ENCODE measurements at regions not wholly inside any gene's neighbourhood (a gene's known extent, or its start where the extent isn't known, plus 50 kb on each side); places are given as distances from the start of the nearest gene placed in this dataset.

DNA sequence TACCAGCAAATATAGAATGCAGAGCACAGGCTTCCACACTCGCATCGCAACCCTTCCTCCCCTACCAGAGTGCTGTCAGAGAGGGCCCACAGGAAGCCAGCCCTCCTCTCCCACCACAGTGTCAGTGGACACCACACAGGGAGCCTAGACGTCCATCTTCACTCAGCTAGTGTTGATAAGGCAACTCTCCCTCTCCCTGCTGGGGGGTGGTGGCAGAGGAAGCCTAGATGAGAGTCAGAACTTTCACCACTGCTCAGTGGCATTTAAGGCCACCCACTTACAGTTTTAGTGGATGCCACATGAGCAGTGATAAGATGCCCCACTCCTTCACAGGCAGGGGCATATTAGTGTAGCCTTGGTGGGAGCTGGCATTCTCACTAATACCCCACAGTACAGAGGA, 109.8 kb upstream of the UBE3A start:
- Histone ChIP-seq H3K79me2 (ENCODE audit: control insufficient read depth in 1 of 2, insufficient read depth in 2 of 2, low read length in 2 of 2) (no peaks in the 10 kb centered on the region), H3K36me3 (ENCODE audit: control insufficient read depth in 2 of 4, insufficient read depth in 4 of 4, low read length in 3 of 4) (no peaks in the 10 kb centered on the region), H3K56ac (replicated peaks; ENCODE audit: insufficient read length, low read depth, low read length) (no peak overlapping the region), H3K27me3 (replicated peaks in 1 of 4; ENCODE audit: control insufficient read depth in 3 of 4, extremely low read depth in 1 of 4, insufficient read depth in 3 of 4, low read length in 3 of 4) (no peaks in the 10 kb centered on the region), H4K5ac (ENCODE audit: insufficient read length, low read depth, low read length) (no peak overlapping the region), H3K9me3 (ENCODE audit: insufficient read depth in 2 of 2, low read depth in 1 of 2, low read length in 1 of 2) (no peaks in the 10 kb centered on the region), H2BK12ac (ENCODE audit: low read depth, low read length) (no peak overlapping the region), H3K27ac (ENCODE audit: low read depth, low read length) (no peak overlapping the region), H3K4me2 (ENCODE audit: insufficient read depth in 1 of 2, low read depth in 2 of 2, low read length in 2 of 2) (no peak overlapping the region), H2BK20ac (ENCODE audit: low read length) (no peak overlapping the region), H4K91ac (replicated peaks; ENCODE audit: insufficient read length, low read length) (no peak overlapping the region), H2AFZ (ENCODE audit: low read length) (no peak overlapping the region; the same call in 1 of the 2 replicates), H4K8ac (ENCODE audit: extremely low read depth, insufficient read depth, low read length) (no peak overlapping the region), H3K18ac (ENCODE audit: extremely low read depth, low read length) (no peak overlapping the region), H2BK120ac (replicated peaks; ENCODE audit: low read depth, low read length) (no peak overlapping the region), H3K4me3 (ENCODE audit: extremely low read depth in 1 of 4, insufficient read depth in 2 of 4, low read depth in 3 of 4, low read length in 4 of 4) (no peak overlapping the region), H3K4ac (replicated peaks; ENCODE audit: insufficient read length, low read depth, low read length) (no peak overlapping the region), H2AK5ac (ENCODE audit: low read depth, low read length) (no peak overlapping the region), H3K4me1 (replicated peaks in 1 of 4; ENCODE audit: control insufficient read depth in 3 of 4, insufficient read depth in 4 of 4, low read length in 3 of 4) (no peaks in the 10 kb centered on the region), H3K79me1 (ENCODE audit: low read depth, low read length) (no peaks in the 10 kb centered on the region), H4K20me1 (replicated peaks in 1 of 2; ENCODE audit: control insufficient read depth in 1 of 2, insufficient read depth in 2 of 2, low read length in 2 of 2) (no peaks in the 10 kb centered on the region), H3K23me2 (ENCODE audit: low read depth, low read length) (no peaks in the 10 kb centered on the region), H3K9ac (replicated peaks in 1 of 4; ENCODE audit: extremely low read depth in 1 of 4, low read depth in 3 of 4, low read length in 3 of 4) (no peak overlapping the region), H2BK5ac (ENCODE audit: low read depth, low read length) (no peak overlapping the region), H2BK15ac (ENCODE audit: low read length) (peak overlapping the region; percentile 90), H3K14ac (ENCODE audit: insufficient read length) (no peak overlapping the region), H3K23ac (ENCODE audit: insufficient read length) (no peak overlapping the region)
- WGBS, 2 experiments (ENCODE audit: extremely low coverage in 1 of 2, insufficient coverage in 1 of 2, insufficient read length in 1 of 2, insufficient replicate concordance in 2 of 2, low coverage in 1 of 2, low lambda C conversion rate in 2 of 2, missing lambda C conversion rate in 1 of 2) = 81% methylated on average over 3 of the region's 3 CpGs; no CpG with 5 or more reads in 1 of the 2 experiments
- FAIRE-seq = no peak
- TF ChIP-seq CHD1 (IDR thresholded peaks at IDR 0.05; ENCODE audit: low read depth, low read length) (no peak), SP2 (IDR thresholded peaks at IDR 0.05; ENCODE audit: low read length) (no peak), CBX8 (IDR thresholded peaks at IDR 0.05; ENCODE audit: borderline replicate concordance, low read depth, low read length) (no peak)
- POLR2A ChIA-PET (ENCODE audit: partially characterized antibody) = no interaction called here
- DNase-seq (ENCODE audit: low read depth in 1 of 2, low spot score in 2 of 2) = no peak
- CTCF ChIA-PET (ENCODE audit: partially characterized antibody) = no interaction called here
